OCI-LY3 (cell line): ENCODE measurements at regions not wholly inside any gene's neighbourhood (a gene's known extent, or its start where the extent isn't known, plus 50 kb on each side); places are given as distances from the start of the nearest gene placed in this dataset.

Experiments
- H2AFZ ChIP-seq: fragments of 200-600, 300-600 bp; shearing (Covaris generic); 2 replicates; pipeline ENCODE4 v1.6.0; 2014; ENCODE audit warnings: antibody characterized with exemption, low read depth, low read length
- H3K27ac ChIP-seq: fragments of 200-600, 300-600 bp; sonication (generic); 2 replicates; pipeline ENCODE4 v1.5.1; 2014; ENCODE audit warnings: mild to moderate bottlenecking, low read length, moderate library complexity, mixed read lengths
- H3K27me3 ChIP-seq: fragments of 200-600, 300-600 bp; sonication (generic); 2 replicates; pipeline ENCODE4 v1.6.1; 2014; ENCODE audit warnings: low read depth, low read length, mixed read lengths
- H3K36me3 ChIP-seq: fragments of 200-600, 300-600 bp; sonication (generic); replicated peaks from 2 replicates; pipeline ENCODE3; 2014; ENCODE audit warnings: low read depth, low read length, mixed read lengths
- H3K4me1 ChIP-seq: fragments of 300-600, 200-600 bp; sonication (generic); 2 replicates; pipeline ENCODE4 v1.6.1; 2014; ENCODE audit warnings: low read length, mixed read lengths
- H3K4me2 ChIP-seq: fragments of 200-600, 300-600 bp; sonication (generic); 2 replicates; pipeline ENCODE4 v1.6.1; 2014; ENCODE audit warnings: low read length, mixed read lengths
- H3K4me3 ChIP-seq: fragments of 300-600, 200-600 bp; sonication (generic); 2 replicates; pipeline ENCODE4 v1.5.1; 2014; ENCODE audit warnings: antibody characterized with exemption, mild to moderate bottlenecking, low read length, moderate library complexity
- H3K79me2 ChIP-seq: fragments of 300-600, 200-600 bp; shearing (Covaris generic); 2 replicates; pipeline ENCODE4 v1.6.1; 2014; ENCODE audit warnings: mild to moderate bottlenecking, low read length, mixed read lengths
- H3K9ac ChIP-seq: fragments of 300-600, 200-600 bp; shearing (Covaris generic); 2 replicates; pipeline ENCODE4 v1.6.0; 2014; ENCODE audit warnings: mild to moderate bottlenecking, low read length, moderate library complexity
- H3K9me3 ChIP-seq: fragments of 200-600, 300-600 bp; shearing (Covaris generic); 2 replicates; pipeline ENCODE4 v1.6.1; 2014; ENCODE audit warnings: low read length, mixed read lengths; ENCODE audit not compliant: insufficient read depth
- H4K20me1 ChIP-seq: fragments of 200-600, 300-600 bp; sonication (generic); 2 replicates; pipeline ENCODE4 v1.6.1; 2016; ENCODE audit warnings: low read length, mixed read lengths; ENCODE audit not compliant: insufficient read depth
- CTCF ChIP-seq: fragments of 200-600, 300-600 bp; sonication (generic); IDR thresholded peaks from 2 replicates; pipeline ENCODE4 v1.5.1; 2014; ENCODE audit warnings: antibody characterized with exemption, low read length, low read depth
- EZH2phosphoT487 ChIP-seq: fragments of 200-600 bp; shearing (Covaris generic); IDR thresholded peaks from 2 replicates; pipeline ENCODE4 v1.6.1; 2018; ENCODE audit warnings: antibody characterized with exemption, mixed run types, low read depth

GRCh38 chrX:75673468-75673867 is 111.6 kb downstream of the MAGEE2 start:
- Histone ChIP-seq H3K4me1 (no peaks in the 10 kb centered on the region), H3K36me3 (no peaks in the 10 kb centered on the region), H3K9me3 (no peaks in the 10 kb centered on the region), H3K27me3 (no peaks in the 10 kb centered on the region), H4K20me1 (no peaks in the 10 kb centered on the region), H3K4me2 (no peak overlapping the region), H3K27ac (no peak overlapping the region), H2AFZ (no peak overlapping the region), H3K9ac (no peak overlapping the region), H3K79me2 (no peaks in the 10 kb centered on the region), H3K4me3 (no peak overlapping the region)
- TF ChIP-seq EZH2phosphoT487, result no peak
- TF ChIP-seq CTCF, result no peak

GRCh38 chrX:75655627-75656026 is 129.4 kb downstream of the MAGEE2 start:
- no peak overlapping the region for H2AFZ ChIP-seq
- no peak overlapping the region for H3K27ac ChIP-seq
- no peak overlapping the region for H3K4me3 ChIP-seq
- H3K4me1 ChIP-seq, result no peaks in the 10 kb centered on the region
- H3K4me2 ChIP-seq, result no peak overlapping the region
- H4K20me1 ChIP-seq, result no peaks in the 10 kb centered on the region
- TF ChIP-seq EZH2phosphoT487 (no peak), CTCF (no peak)
- no peaks in the 10 kb centered on the region for H3K36me3 ChIP-seq
- no peak overlapping the region for H3K9ac ChIP-seq
- no peaks in the 10 kb centered on the region for H3K27me3 ChIP-seq
- H3K79me2 ChIP-seq, result no peaks in the 10 kb centered on the region
- no peaks in the 10 kb centered on the region for H3K9me3 ChIP-seq

- Histone ChIP-seq H3K27me3 (no peaks in the 10 kb centered on the region), H3K9me3 (no peaks in the 10 kb centered on the region), H3K9ac (no peak overlapping the region), H3K4me1 (no peaks in the 10 kb centered on the region), H3K27ac (no peak overlapping the region), H2AFZ (no peak overlapping the region), H3K36me3 (no peaks in the 10 kb centered on the region), H4K20me1 (no peaks in the 10 kb centered on the region), H3K4me2 (no peak overlapping the region), H3K4me3 (no peak overlapping the region), H3K79me2 (no peaks in the 10 kb centered on the region)
- TF ChIP-seq EZH2phosphoT487 (no peak), CTCF (no peak)
These were observed 127.0 kb upstream of the ZDHHC15 start for GRCh38 chrX:75649829-75650228.

- Histone ChIP-seq H4K20me1 (no peaks in the 10 kb centered on the region), H2AFZ (no peak overlapping the region), H3K9ac (no peak overlapping the region), H3K36me3 (no peaks in the 10 kb centered on the region), H3K9me3 (no peaks in the 10 kb centered on the region), H3K27ac (no peak overlapping the region), H3K27me3 (no peaks in the 10 kb centered on the region), H3K4me3 (no peak overlapping the region), H3K79me2 (no peaks in the 10 kb centered on the region), H3K4me2 (no peak overlapping the region), H3K4me1 (no peaks in the 10 kb centered on the region)
- TF ChIP-seq CTCF (no peak), EZH2phosphoT487 (no peak)
These were observed 126.2 kb upstream of the ZDHHC15 start for GRCh38 chrX:75648803-75649588.
